ENCODE measurements at regions not wholly inside any gene's neighbourhood (a gene's known extent, or its start where the extent isn't known, plus 50 kb on each side); places are given as distances from the start of the nearest gene placed in this dataset.

GRCh38 chr12:93947486-93947885 lies 200.9 kb upstream of the PLXNC1 start:
- no peak overlapping the region for H3K9ac ChIP-seq (ENCODE audit: insufficient read depth in 1 of 2, low read depth in 2 of 2, low read length in 2 of 2)
- no peaks in the 10 kb centered on the region for H3K79me2 ChIP-seq (ENCODE audit: control insufficient read depth, insufficient read depth, low read length)
- no peak overlapping the region for H3K27ac ChIP-seq (ENCODE audit: extremely low read depth, low read depth, low read length)
- in situ Hi-C loops (cut with MboI) (no loop called here), intact Hi-C loops (cut with micrococcal nuclease) (no loop called here)
- ChIA-PET POLR2A (interaction anchor here (0.6 to 1.0 kb wide), 2 partner anchors 18 to 127 kb away, joined by 3 read pairs; no protein-coding TSS in a partner anchor), CTCF (ENCODE audit: low intra/inter-chr PET ratio) (no interaction called here)
- no peaks in the 10 kb centered on the region for H4K20me1 ChIP-seq (replicated peaks; ENCODE audit: control insufficient read depth, insufficient read depth, low read length)
- no peak for DNase-seq (ENCODE audit: extremely low read depth in 1 of 4, low spot score in 3 of 4)
- H3K36me3 ChIP-seq (ENCODE audit: control insufficient read depth, insufficient read depth, low read length) = no peaks in the 10 kb centered on the region
- H2AFZ ChIP-seq (ENCODE audit: low read depth, low read length) = no peak overlapping the region
- ATAC-seq = no peak
- no peaks in the 10 kb centered on the region; the same call in 1 of the 2 replicates for H3K9me3 ChIP-seq (replicated peaks; ENCODE audit: control insufficient read depth, insufficient read depth, low read depth, low read length)
- no peaks in the 10 kb centered on the region for H3K27me3 ChIP-seq (ENCODE audit: control insufficient read depth in 2 of 2, insufficient read depth in 2 of 2, low read length in 2 of 2)
- H3K4me3 ChIP-seq = no peak overlapping the region
- no peaks in the 10 kb centered on the region; a peak in 2 of 5 replicates for H3K4me1 ChIP-seq (replicated peaks in 1 of 2; ENCODE audit: control insufficient read depth in 2 of 2, insufficient read depth in 2 of 2, low read length in 2 of 2)
- WGBS (ENCODE audit: insufficient coverage, low coverage, missing lambda C conversion rate) = 37% methylated on average over 3 of the region's 3 CpGs
- no peaks in the 10 kb centered on the region for H3K9me1 ChIP-seq (ENCODE audit: control insufficient read depth, insufficient read depth, low read length)
- BruUV-seq (replicated peaks) = no TSS peak
- no peak overlapping the region for H3K4me2 ChIP-seq (ENCODE audit: insufficient read depth, low read length)
- FAIRE-seq = no peak
- TF ChIP-seq CREBBP (IDR thresholded peaks at IDR 0.05; ENCODE audit: low read depth, low read length) = no peak
- TF ChIP-seq KLF13 (tag; IDR thresholded peaks at IDR 0.05; ENCODE audit: borderline replicate concordance, low read depth) = no peak
- TF ChIP-seq, protein P1, sequence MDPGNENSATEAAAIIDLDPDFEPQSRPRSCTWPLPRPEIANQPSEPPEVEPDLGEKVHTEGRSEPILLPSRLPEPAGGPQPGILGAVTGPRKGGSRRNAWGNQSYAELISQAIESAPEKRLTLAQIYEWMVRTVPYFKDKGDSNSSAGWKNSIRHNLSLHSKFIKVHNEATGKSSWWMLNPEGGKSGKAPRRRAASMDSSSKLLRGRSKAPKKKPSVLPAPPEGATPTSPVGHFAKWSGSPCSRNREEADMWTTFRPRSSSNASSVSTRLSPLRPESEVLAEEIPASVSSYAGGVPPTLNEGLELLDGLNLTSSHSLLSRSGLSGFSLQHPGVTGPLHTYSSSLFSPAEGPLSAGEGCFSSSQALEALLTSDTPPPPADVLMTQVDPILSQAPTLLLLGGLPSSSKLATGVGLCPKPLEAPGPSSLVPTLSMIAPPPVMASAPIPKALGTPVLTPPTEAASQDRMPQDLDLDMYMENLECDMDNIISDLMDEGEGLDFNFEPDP (CRISPR knock-in tag; IDR thresholded peaks at IDR 0.05) = no peak
- TF ChIP-seq PHF20 (IDR thresholded peaks at IDR 0.05; ENCODE audit: partially characterized antibody) = no peak
- no peak for TF ChIP-seq SRSF7 (optimal IDR thresholded peaks at IDR 0.05; ENCODE audit: low read depth, low read length)
- TF ChIP-seq CREM (IDR thresholded peaks at IDR 0.05; ENCODE audit: low read depth) = no peak
- no peak for TF ChIP-seq TCF7L2 (IDR thresholded peaks at IDR 0.05; ENCODE audit: low read depth, low read length)
- TF ChIP-seq ZBTB17 (CRISPR knock-in tag; IDR thresholded peaks at IDR 0.05) = no peak
- no peak for TF ChIP-seq SUPT5H (IDR thresholded peaks at IDR 0.05)
- TF ChIP-seq ZKSCAN3 (CRISPR knock-in tag; IDR thresholded peaks at IDR 0.05) = no peak
- TF ChIP-seq SREBF1 (IDR thresholded peaks at IDR 0.05; ENCODE audit: borderline replicate concordance, low read depth, low read length) = no peak
- TF ChIP-seq, protein P2, sequence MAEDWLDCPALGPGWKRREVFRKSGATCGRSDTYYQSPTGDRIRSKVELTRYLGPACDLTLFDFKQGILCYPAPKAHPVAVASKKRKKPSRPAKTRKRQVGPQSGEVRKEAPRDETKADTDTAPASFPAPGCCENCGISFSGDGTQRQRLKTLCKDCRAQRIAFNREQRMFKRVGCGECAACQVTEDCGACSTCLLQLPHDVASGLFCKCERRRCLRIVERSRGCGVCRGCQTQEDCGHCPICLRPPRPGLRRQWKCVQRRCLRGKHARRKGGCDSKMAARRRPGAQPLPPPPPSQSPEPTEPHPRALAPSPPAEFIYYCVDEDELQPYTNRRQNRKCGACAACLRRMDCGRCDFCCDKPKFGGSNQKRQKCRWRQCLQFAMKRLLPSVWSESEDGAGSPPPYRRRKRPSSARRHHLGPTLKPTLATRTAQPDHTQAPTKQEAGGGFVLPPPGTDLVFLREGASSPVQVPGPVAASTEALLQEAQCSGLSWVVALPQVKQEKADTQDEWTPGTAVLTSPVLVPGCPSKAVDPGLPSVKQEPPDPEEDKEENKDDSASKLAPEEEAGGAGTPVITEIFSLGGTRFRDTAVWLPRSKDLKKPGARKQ (CRISPR knock-in tag; IDR thresholded peaks at IDR 0.05) = no peak
- TF ChIP-seq HOMEZ (CRISPR knock-in tag; IDR thresholded peaks at IDR 0.05) = no peak
- no peak for TF ChIP-seq HNRNPLL (IDR thresholded peaks at IDR 0.05; ENCODE audit: low read depth, low read length, poor library complexity, severe bottlenecking)
- no peak for TF ChIP-seq GTF2B (IDR thresholded peaks at IDR 0.05; ENCODE audit: extremely low read depth, insufficient read length)
- TF ChIP-seq ETS2 (tag; IDR thresholded peaks at IDR 0.05; ENCODE audit: borderline replicate concordance, poor library complexity, severe bottlenecking) = no peak

Measured in K562 (cell line).